Islet of Langerhans (tissue), 1 donor: ENCODE measurements at regions not wholly inside any gene's neighbourhood (a gene's known extent, or its start where the extent isn't known, plus 50 kb on each side); places are given as distances from the start of the nearest gene placed in this dataset.
"Not testable (repeated sequence)": the region's sequence is repeated elsewhere in the genome, so short reads cannot be mapped to it uniquely, and the experiment has no call there.

Source experiments
- FAIRE-seq: peaks from one replicate; lab custom pipeline; 2011; peaks lifted over from hg19 to GRCh38; lab: Jason Lieb, UNC

DNA sequence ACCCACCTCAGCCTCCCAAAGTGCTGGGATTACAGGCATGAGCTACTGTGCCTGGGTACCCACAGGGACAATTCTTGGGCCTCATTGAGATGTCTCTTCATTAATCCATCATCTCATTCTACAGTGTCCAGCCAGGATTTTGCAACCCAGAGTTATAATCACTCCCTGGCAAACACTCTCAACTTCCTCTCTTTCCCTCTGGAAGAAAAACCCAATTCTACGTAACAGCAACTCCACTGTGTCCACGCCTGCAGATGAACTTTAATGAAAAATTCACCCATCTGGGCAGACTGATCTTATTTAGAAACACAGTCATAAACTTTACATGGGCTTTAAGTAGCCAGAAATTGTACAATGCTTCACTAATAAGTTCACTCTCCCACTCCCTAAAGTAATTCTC, 90.1 kb upstream of the ABCC4 start:
- no peak for FAIRE-seq

DNA sequence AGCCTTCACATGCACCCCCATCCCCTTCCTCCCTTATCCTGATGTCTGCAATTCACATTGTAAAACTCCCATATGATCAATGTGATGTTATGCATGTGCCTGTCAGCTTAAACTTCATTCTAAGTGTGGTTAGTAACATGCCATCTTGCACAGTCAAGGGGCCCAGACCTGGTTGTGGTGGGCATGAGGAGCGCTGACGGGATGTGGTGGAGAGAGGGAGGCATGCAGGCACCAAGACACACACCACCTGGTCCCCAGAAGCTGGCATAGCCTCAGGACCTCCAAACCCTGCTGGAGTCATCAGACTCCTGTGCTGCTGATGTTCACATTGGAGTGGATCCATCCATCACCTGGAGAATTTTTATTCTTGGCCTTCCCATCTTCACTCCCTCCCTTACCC, 90.5 kb upstream of the ABCC4 start:
- no peak for FAIRE-seq

GRCh38 chr13:95392597-95392996, 91.3 kb upstream of the ABCC4 start:
- FAIRE-seq, result no peak

GRCh38 chr13:95403349-95404140, 102.3 kb upstream of the ABCC4 start:
- no peak for FAIRE-seq

GRCh38 chr13:95404141-95404882, 103.1 kb upstream of the ABCC4 start:
- peak; percentile 77 for FAIRE-seq

GRCh38 chr13:95406176-95406575, 104.9 kb upstream of the ABCC4 start:
- no peak for FAIRE-seq

GRCh38 chr13:95411428-95412040, 110.3 kb upstream of the ABCC4 start:
- no peak for FAIRE-seq

GRCh38 chr13:95418946-95419345, 117.7 kb upstream of the ABCC4 start:
- no peak for FAIRE-seq

DNA sequence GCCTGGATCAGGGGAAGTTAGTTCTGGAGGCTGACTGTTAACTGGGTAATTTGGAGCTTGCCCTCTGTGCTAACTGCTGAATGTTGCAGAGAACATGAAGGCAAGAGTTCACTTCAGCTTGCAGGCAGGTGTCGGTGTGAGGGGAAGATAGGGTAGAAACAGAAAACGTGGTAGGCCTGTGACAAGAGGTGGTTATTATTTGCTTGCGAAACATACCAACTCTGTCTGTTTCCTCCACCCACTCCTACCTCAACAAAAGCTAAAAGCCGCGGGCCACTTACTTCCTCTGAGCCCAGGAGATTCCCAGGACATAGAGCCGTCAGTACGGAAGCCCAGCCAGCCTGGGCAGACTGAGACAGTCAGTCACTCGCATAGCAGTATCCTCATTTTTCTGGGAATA, 119.2 kb upstream of the ABCC4 start:
- no peak for FAIRE-seq

DNA sequence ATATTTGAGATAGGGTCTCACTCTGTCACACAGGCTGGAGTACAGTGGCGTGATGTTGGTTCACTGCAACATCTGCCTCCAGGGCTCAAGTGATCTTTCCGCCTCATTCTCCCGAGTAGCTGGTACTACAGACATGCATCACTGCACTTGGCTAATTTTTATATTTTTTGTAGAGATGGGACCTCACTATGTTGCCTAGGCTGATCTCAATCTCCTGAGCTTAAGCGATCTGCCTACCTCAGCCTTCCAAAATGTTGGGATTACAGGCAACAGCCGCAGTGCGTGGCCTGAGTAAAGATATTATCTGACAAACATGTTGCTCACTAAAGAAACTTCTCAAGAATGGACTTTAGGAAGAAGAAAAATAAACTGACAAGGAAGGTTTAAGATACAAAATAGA, 125.4 kb upstream of the ABCC4 start:
- FAIRE-seq, result no peak

- not testable (repeated sequence) for FAIRE-seq
Measured at GRCh38 chr13:95430525-95430924, 122.0 kb upstream of the CLDN10 start.

DNA sequence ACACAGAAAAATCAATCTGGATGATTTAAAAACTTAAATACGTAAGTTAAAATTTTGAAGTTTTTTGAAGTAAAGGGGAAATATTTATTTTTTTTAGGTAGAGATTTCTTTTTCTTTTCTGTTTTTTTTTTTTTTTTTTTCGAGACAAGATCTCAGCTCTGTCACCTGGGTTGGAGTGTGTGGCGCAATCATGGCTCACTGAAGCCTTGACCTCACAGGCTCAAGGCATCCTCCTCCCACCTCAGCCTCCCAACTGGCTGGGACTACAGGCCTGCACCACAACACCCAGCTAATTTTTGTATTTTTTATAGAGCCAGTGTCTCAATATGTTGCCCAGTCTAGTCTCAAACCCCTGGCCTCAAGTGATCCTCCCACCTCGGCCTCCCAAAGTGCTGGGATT, 120.4 kb upstream of the CLDN10 start:
- FAIRE-seq, result no peak

DNA sequence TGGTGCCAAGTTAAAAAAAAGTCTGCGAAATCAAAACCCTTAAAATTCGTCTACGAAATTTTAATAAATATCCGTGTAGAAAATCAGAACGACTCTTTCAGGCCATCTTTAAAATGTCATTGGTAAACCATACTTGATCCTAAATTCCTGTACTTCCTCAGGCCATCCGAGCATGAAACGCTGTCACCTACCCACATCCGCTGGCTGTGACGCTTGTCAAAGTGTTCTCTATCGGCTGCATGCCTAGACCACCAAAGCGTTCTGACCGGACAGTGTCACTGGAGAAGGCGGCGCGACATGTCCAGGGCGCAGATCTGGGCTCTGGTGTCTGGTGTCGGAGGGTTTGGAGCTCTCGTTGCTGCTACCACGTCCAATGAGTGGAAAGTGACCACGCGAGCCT, 119.0 kb upstream of the CLDN10 start:
- no peak for FAIRE-seq

DNA sequence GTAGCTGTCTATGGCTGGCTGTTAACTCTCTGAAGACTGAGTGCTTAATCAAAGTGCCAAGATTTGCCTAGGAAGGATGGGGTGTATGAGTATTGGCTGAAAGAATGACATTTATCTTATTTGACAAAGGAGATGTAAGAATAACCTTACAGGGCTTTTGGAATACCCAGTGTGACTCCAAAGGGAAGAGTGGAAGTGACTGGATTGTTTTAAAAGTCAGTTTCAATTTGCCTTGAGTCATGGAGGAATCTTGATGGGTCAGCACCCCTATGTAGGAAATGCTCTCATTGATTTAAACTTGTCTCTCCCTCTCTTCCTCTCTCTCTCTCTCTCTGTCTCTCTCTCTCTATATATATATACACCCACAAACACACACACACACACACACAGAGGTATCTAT, 118.4 kb upstream of the CLDN10 start:
- FAIRE-seq, result no peak

DNA sequence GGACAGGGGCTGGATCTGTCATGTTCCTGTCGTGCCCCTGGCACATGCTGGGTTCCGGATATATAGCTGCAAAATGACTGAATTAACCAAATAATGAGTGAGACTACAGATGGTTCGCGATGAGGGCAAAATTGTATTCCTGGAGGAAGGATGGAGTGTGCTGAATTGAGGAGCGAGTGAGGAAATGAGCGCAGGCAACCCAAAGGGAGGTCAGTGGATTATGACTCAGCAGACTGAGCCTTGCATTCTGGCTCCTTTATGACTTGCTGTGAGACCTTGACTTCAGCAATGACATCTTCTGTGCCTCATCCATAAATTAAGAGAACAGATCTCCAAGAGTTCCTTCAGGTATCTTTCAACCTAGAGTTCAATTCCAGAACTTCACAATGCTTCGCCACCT, 115.0 kb upstream of the CLDN10 start:
- FAIRE-seq, result no peak

DNA sequence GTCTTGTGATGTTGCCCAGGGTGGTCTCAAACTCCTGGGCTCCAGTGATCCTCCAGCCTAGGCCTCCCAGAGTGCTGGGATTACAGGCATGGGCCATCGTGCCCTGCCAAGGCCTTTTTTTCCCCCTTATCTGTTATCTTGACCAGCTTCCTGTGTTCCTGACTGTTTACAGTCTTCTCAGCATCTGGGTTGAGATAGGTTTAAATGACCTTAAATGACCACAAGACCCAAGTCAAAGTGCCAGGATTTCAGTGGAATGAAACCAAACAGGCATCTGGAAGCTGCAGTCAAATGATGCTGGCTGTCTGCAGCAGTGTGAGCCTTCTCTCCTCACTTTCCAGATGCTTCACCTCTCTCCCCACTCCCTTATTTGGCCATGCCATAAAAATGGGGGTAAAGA, 114.2 kb upstream of the CLDN10 start:
- no peak for FAIRE-seq

DNA sequence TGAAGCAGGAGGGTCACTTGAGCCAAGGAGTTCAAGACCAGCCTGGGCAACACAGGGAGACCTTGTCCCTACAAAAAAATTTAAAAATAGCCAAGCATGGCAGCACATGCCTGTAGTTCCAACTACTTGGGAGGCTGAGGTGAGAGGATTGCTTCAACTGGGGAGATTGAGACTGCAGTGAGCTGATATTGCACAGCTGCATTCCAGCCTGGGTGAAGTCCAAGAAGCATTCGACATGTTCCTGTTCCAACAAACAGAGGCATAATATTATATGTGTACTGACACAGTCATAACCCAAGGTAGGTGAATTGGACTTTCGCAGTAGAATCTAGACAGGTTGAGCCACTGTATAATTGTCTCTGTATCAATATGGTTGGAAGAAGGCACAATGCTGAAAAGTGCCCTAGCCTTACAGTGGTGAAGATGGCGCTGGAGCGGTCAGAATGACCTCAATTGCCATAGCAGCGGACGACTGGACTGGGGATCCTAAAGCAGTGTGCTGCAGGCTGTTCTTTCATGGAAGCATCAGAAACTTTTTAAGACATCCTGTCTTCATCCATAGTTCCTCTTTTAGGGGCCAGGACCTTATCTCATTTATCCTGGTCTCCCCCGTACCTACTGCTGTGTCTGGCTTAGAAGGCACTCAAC, 112.0 kb upstream of the CLDN10 start:
- FAIRE-seq, result no peak

- FAIRE-seq, result no peak
Measured at GRCh38 chr13:95441326-95441725, 111.2 kb upstream of the CLDN10 start.

- FAIRE-seq, result no peak
Measured at GRCh38 chr13:95444006-95444730, 108.4 kb upstream of the CLDN10 start.

DNA sequence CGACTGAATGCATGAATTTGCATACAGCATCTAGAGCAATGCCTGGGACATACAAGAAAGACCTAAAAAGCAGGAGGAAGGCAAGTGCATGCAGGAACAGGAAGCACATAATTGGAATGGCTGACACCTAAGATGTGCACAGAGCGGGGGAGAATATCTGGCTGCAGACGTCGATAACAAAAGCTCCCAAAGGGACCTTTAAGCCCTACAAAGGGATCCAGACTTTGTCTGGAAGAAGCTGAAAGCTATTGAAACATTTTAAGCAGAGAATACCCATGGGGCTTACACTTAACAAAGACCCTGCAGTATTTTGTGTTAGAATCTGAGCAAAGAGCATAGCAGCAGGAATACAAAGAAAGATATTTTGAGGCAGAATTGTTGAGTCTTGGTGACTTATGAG, 107.4 kb upstream of the CLDN10 start:
- FAIRE-seq, result no peak

DNA sequence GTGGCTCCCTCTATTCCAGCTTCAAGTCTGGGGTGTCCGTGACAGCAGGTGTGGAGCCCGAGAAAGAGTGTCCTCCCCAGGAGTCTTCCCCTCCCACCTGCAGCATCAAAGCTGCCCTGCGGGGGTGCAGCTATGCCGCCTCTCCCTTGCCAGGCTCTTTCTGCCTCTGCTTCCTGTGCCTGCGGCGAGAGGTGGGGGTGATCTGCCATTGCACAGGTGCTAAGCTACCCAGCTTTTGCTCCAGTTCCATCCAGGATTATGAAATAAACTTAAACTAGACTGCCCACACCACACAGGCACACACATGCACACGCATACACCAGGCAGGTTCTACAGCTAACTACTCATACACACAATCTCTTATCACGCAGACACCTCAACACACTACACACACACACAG, 104.7 kb upstream of the CLDN10 start:
- no peak for FAIRE-seq

DNA sequence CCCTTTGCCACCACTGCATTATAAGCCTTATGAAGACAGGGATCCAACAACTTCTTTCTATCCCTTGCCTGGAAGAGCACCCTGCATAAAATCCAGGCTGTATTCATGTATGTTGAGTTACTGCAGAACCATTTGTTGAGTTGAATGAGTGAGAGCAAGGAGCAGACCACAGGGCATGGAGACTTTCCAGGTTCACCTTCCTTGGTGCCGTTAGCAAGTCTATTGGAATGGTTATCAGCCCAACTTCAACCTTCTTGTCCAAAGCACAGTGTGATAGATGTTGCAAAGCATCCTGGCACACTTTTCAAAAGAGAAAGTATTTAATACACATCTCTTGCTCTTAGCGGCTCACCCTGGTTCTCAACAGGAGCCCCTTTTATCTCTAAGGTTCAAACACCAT, 100.9 kb upstream of the CLDN10 start:
- no peak for FAIRE-seq
